Muscle of arm (tissue), 1 donor: ENCODE measurements at regions not wholly inside any gene's neighbourhood (a gene's known extent, or its start where the extent isn't known, plus 50 kb on each side); places are given as distances from the start of the nearest gene placed in this dataset.
"Not testable (repeated sequence)": the region's sequence is repeated elsewhere in the genome, so short reads cannot be mapped to it uniquely, and the experiment has no call there.

ENCODE experiments used
- DNase-seq: peaks from one replicate; pipeline ENCODE4 v3.0.0-alpha.2; 2013

GRCh38 chr4:169934794-169935429 is 91.3 kb downstream of the MFAP3L start:
- DNase-seq, result no peak

- DNase-seq, result no peak
Measured at GRCh38 chr4:169933531-169933930, 92.7 kb downstream of the MFAP3L start.

DNA sequence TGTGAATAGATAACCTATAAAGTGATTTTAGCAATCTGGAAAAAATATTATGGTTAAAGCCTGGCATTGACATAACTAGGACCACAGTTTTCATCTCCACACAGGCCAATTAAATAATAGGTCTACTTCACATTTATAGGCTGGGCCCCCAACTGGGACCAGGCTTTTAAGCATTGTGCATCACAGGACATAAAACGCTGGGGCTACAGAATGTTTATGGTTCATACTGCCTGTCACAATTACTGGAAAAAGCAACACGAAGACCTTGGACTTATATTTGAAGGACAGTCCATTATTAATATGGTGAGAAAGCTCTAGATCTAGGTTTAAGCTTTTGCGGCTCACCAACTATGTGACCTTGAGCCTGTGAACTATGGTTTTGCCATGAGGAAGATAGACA is 94.2 kb downstream of the MFAP3L start:
- DNase-seq, result no peak

DNA sequence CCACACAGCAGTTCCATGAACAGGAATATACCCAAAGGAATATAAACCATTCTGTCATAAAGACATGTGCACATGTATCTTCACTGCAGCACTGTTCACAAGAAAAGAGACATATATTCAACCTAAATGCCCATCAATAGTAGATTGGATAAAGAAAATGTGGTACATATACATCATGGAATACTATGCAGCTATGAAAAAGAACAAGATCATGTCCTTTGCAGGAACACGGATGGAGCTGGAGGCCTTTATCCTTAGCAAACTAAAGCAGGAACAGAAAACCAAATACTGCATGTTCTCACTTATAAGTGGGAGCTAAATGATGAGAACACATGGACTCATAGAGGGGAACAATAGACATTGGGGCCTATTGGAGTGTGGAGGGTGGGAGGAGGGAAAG is 95.4 kb downstream of the MFAP3L start:
- DNase-seq, result not testable (repeated sequence)

GRCh38 chr4:169927280-169927679 is 98.9 kb downstream of the MFAP3L start:
- no peak for DNase-seq

DNA sequence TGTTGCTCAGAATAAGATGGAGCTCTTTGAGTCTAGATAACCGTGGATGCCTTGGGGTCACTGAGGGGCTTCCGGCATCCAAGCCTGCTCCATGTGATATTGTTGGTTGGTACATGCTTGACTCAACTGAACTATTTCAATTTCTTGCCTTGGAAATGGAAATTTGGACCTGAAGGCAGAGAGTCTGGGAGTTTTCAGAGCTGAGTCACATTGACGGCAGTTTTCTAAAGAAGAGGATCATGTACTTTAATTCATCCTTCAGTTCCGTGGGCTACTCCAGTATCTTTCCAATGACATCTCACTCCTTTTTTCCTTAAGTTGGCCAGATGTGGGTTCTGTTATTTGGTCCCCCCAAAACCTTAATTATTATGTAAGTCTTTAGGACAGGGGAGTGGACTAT is 100.5 kb downstream of the MFAP3L start:
- no peak for DNase-seq

GRCh38 chr4:169922632-169923276 is 103.4 kb downstream of the MFAP3L start:
- DNase-seq, result no peak

DNA sequence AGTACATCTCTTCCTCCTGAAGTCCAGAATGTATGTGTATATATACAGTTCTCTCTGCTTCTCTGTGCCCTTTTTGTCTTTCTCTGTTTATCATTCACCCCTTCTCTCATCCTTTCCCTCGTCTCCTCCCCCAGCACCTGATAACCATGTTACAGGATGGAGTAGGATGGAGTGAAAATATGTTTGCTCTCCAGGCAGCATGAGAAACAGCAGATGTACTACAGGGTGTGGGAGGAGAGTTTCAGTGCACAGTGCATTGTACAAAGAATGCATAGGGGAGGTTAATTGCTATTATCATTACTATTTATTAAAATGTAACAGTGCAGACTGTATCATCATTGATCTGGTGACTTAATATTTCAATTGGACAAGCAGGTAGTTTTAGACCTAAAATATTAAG is 104.5 kb downstream of the MFAP3L start:
- no peak for DNase-seq

DNA sequence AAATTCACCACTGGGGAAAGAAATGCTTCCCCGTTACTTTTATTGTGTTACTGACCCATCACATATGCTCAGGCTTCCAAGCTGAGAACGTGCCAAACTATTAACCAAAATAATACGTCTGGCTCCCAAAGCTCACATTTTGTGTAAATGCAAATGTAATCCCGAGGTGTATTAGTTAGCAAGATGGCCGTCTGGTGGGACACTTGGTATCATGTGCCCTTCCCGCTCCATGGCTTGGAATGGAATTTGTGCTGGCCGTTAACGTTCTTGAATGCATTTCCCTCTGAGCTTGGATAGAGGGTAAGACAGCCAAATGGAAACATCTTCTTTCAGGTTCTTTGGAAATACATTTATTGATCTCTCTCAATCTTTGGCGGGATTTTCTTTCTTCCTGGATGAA is 105.0 kb downstream of the MFAP3L start:
- no peak for DNase-seq

DNA sequence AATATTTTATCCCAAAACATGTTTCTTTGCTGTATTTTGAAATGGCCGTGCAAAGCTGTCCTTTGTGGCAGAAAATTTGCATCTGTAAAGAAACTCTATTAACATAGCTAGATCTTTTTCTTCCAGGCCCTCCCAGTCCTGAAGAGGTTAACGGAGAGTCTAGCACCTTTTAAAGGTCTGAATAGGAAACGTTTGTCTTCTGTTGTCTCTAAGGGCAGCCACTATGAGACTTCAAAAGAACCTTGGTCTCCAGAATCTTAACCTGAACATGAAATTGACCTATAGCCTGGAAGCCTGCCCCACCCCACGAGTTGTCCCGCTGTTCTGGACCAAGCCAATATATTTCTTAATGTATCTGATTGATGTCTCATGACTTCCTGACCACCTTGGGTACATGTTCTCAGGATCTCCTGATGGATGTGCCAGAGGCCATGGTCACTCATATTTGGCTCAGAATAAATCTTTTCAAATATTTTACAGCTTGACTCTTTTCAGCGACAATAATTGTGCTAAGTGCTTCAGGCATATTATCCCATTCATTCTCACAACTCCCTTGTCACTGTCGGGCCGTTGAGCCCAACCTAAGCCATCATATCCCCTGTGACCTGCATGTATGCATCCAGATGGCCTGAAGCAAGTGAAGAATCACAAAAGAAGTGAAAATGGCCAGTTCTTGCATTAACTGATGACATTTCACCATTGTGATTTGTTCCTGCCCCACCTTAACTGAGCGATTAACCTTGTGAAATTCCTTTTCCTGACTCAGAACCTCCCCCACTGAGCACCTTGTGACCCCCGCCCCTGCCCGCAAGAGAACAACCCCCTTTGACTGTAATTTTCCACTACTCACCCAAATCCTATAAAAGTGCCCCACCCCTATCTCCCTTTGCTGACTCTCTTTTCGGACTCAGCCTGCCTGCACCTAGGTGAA is 106.7 kb downstream of the MFAP3L start:
- not testable (repeated sequence) for DNase-seq

DNA sequence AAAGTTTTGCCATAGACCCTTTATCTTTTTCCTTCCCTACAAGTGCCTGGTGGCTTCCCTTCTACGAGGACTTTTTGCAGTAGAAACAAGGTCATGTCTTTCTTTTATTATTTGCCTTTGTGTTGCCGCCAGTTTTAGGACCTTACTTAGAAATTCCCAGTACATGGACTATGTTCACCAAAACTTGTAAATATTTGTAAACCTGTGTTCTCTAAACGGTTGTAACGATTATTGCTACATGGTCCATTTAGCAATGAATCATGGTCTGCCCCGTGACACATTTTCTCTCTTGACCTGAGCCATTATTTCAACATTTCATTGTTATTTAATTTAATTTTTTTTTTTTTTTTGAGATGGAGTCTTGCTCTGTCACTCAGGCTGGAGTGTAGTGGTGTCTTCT is 110.7 kb downstream of the MFAP3L start:
- DNase-seq, result no peak

- no peak for DNase-seq
Measured at GRCh38 chr4:169914866-169915265, 111.3 kb downstream of the MFAP3L start.

GRCh38 chr4:169912996-169913395 is 113.2 kb downstream of the MFAP3L start:
- no peak for DNase-seq

GRCh38 chr4:169909897-169910296 is 116.3 kb downstream of the MFAP3L start:
- no peak for DNase-seq

DNA sequence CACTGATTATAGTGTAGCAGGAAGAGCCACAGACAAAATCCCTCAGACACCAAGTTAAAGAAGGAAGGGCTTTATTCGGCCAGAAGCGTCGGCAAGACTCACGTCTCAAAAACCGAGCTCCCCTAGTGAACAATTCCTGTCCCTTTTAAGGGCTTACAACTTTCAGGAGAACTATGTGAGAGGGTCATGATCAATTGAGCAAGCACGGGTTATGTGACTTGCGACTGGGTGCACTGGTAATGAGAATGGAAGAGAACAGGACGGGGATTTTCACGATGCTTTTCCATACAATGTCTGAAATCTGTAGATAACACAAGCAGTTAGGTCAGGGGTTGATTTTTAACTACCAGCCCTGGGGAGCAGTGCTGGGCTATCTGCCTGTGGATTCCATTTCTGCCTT is 116.7 kb downstream of the MFAP3L start:
- no peak for DNase-seq

GRCh38 chr4:169907705-169908104 is 118.5 kb downstream of the MFAP3L start:
- DNase-seq, result no peak

DNA sequence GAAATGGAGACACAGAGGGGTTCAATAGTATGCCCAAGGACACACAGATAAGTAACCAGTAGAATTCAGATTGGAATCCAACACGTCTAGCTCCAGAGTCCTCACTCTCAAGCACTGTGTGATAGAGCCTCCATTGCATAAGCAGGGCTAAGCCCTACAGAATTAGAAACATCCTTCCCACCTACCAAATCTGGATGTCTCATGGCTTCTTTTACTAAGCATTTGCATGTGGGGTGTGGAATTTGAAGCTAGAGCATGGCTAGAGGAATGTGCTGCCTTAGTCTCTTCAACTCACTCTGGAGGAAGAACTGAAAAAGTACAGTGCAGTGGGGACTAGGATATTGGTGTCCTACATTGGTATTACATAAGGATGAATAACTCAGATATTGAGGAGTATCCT is 119.4 kb downstream of the MFAP3L start:
- no peak for DNase-seq

- DNase-seq, result no peak
Measured at GRCh38 chr4:169906104-169906503, 120.1 kb downstream of the MFAP3L start.

GRCh38 chr4:169902658-169903345 is 123.4 kb downstream of the MFAP3L start:
- DNase-seq, result no peak

GRCh38 chr4:169900241-169900845 is 125.9 kb downstream of the MFAP3L start:
- DNase-seq, result no peak

GRCh38 chr4:169899295-169899694 is 126.9 kb downstream of the MFAP3L start:
- DNase-seq, result no peak

- no peak for DNase-seq
Measured at GRCh38 chr4:169898095-169898494, 128.1 kb downstream of the MFAP3L start.
